NCI-H748 treated with DMSO at 0.1 percent for 48 hours (cell line): ENCODE measurements at regions not wholly inside any gene's neighbourhood (a gene's known extent, or its start where the extent isn't known, plus 50 kb on each side); places are given as distances from the start of the nearest gene placed in this dataset.
"Not testable (repeated sequence)": the region's sequence is repeated elsewhere in the genome, so short reads cannot be mapped to it uniquely, and the experiment has no call there.

Experiments
- DNase-seq: peaks from one replicate; lab custom pipeline; 2025; lab: John Stamatoyannopoulos, UW

DNA sequence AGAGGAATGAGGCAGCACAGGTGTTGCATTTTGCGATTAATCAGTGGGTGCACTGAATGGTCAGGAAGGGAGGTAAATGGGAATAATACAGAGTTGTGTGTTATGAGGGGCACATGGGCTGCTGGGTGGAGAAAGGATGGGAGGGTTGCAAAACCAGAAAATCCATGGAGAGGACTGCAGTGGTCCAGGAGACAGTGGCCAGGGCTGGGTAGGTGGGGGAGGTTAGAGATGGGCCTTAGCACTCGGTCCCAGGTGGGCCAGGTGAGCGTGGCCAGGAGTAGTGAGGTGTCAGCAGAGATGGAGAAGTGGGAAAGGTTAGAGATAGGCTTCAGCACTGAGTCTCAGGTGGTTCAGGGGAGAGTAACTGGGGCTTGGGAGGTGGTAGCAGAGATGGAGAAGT lies 399.1 kb upstream of the LARGE1 start:
- DNase-seq = no peak

DNA sequence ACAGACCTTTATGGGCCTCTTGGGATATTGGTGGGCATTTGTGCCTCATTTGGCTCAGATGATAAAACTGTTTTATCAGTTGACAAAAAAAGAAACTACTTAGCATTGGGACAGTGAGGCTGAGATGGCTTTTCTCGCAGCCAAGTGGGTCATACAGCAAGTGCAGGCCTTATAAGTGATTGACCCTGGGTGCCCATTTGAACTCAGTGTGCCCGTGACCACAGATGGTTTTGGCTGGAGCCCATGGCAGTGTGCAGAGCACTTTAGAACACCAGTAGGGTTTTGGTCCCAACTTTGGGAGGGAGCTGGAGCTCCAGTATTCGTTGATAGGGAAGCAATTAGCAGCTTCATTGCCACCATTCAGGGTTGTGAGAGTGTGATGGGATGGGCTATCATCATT lies 404.5 kb upstream of the LARGE1 start:
- DNase-seq = no peak

DNA sequence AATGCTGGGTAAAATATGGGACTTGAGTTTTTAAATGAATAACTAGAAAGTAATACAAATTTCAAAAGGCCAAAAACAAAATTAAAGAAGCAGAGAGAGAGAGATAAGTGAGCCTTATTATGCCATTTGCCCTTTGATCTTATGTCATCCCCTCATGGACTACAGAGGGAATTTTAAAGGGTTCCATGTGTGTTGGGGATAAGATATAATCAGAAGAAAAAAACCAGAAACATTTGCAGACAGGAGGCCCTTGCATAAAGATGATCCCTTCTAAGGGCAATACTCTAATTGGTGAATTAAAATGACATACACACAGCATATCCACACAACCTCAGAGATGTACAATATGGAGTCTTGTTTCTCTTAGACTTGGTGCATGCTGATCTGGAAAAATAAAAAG lies 406.6 kb upstream of the LARGE1 start:
- no peak for DNase-seq

DNA sequence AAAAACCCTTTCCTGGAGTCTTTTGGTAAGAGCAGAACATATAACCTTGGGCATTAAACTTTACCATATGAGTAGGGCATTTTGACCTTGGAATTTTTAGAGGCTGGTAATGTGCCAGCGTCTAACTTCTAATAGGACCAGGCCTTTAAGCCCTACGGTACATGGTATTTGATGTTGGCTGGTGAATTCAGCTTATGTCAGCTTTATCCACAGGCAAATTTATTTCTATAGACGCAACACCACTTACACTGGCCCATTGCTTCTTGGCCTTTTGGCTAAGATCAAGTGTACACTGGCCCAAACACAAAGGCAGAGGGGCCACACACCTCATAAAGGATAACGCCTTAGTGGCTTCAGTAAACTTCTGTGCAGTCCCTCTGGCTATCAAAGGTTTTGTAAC lies 410.2 kb upstream of the LARGE1 start:
- DNase-seq = no peak

DNA sequence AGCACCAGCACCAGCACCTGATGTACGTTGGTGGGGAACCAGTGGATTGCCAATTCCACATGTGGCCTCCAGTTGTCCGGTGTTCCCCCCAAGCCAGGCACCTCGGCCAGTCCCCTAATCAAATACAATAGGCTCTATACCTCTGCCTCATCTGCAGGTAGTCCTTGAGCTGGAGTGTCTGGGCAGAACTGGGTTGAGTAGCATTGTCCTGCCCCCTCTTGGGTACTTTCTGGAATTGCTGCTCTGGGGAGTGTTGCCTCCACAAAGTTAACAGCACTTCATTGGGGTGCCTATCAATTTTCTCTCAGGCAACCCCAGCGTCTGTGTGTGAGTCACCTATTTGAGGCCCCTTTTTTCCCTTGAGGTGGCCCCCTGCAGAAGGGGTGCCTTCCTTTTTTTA lies 413.0 kb upstream of the LARGE1 start:
- DNase-seq = no peak

DNA sequence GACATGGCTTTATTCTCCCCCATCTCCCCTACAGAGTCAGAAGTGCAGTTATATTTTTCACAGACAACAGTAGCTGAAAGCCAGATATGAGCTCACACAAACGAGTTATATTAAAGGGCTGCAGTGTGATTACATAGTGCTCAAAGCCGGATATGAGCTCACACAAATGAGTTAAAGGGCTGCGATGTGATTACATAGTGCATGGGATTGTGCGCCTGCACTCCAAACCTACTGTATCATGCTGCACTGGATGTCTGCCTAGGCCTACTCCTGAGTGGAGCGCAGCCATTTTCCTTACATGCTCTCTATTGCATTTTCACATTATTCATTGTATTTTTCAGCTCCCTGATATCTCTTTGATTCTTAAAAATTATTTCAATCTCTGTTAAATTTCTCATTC lies 414.6 kb upstream of the LARGE1 start:
- no peak for DNase-seq

DNA sequence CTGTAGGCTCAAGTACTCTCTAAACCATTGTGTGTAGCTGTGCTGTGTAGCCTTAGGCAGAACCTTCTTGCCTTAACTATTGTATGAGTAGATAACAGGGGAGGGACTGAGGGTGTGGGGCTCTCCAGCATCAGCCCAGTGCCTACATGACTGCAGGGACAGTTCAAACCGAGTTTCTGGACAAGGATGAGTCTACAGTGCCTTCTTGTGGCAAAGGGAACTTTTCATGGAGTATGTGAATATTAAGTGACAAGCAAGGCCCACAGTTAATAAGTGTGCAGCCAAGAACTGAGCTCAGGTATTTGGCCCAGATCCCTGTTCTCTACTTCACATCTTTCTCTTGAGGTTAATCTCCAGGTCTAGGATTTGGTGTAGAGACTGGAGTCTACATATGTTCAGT lies 424.4 kb upstream of the LARGE1 start:
- DNase-seq = no peak

DNA sequence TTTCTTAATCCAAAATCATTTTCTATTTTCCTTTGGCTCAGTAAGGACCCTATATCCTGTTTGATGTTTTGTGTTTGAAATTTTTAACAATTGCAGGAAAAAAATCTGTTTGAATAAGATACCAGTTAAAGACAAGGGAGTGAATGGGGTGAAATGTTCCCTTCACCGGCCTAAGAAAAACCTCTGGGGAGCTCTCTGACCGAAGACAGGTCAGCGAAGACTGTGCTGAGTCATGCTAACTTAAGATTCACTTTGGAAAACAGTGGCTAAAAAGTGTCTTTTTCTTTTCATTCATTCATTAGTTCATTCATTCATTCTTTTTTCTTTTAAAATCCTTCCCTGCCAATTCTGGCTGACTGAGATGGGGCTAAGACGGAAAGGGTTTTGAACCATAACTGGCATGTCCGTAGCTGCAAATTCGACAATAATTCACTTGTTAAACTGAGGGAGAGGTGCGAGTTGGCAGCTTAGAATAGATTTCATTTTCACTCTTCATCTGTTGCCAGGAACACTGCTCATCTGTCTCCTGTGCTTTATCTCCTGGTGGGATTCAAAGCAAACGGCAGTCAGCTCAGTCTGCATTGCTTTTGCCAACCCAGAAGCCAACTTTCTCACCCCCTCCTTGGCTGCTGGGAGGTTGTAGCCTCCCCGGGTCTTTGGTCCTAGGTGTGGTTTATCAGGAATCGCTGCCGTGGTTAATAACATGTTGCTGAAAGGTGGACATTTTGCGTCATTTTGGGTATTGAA lies 434.0 kb upstream of the LARGE1 start:
- no peak for DNase-seq

DNA sequence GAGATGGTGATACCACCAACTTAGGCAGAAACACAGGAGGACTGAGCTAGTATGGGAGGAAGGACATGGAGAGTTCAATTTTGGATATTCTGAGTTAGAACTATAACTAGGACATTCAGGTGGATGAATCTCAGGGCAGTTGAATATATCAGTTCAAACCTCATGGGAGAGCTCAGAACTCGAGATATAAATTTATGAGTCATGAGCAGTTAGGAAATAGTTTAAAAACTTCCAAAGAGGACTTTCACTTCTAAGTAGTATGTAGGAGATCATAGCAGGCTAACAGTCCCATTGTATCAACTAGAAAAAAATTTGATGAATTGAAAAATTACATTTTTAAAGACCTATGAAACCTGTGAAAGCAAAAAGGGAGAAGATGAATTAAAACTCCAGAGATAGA lies 436.2 kb upstream of the LARGE1 start:
- no peak for DNase-seq

DNA sequence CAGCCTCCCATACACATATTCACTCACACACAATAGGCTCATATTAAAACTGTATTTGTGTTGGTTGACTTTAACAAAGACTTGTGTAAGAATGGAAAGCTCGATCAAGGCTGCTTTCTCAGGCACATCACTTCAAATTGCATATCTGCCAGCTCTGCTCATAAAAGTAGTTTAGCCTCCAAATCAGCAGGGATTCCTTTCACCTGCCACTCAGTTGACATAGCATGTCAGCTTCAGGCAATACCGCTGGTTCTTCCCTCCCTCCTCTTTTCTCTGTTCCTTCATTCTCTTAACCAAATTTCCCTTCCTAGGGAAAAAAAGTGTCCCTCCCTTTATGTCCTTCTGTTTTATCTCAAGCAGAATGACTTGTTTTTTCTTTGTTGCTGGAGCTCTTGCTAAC lies 450.4 kb upstream of the LARGE1 start:
- no peak for DNase-seq

DNA sequence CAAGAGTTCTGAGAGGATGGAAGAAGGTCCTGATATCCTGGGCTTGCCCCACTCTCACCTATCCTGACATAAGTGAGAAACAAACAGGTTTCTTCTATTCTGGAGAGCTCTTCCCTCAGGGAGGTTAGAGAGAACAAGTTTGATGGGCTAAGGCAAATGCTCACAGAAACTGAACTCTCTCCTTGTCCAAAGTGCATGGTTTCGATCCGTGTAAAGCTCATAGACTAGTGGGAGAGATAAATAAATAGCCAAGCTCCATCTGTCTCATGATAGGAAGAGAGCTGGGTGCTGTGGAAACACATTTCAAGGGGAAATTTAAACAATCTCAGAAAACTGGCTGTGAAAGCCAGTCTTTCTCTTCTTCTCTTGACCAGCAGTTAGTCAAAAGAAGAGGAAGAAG lies 459.5 kb upstream of the LARGE1 start:
- no peak for DNase-seq

DNA sequence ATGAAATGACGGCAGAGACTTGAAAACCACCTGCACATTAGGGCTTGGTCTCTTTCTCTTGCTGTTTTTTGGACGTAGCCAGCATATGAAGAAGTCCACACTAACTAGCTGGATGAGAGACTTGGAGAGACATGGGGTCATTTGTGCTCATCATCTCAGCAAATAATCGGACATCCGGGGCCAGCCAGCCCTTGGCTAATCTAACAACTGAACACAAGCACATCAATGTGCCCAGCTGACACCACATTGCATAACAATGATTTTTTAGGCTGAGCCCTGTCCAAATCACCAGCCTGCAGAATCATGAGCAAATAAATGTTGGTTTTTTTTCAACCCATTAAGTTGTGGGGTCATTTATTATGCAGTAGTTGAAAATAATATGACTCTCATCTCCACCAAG lies 460.3 kb upstream of the LARGE1 start:
- no peak for DNase-seq

DNA sequence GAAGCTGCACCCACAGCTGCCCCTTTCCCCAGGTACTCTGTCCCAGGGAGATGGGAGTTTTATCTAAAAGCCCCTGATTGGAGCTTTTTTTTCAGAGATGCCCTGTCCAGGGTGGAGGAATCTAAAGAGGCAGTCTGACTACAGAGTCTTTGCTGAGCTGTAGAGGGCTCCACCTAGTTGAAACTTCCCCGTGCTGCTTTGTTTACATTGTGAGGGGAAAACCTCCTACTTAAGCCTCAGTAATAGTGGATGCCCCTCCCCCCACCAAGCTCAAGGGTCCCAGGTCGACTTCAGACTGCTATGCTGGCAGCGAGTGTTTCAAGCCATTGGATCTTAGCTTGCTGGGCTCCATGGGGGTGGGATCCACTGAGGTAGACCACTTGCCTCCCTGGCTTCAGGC lies 470.1 kb upstream of the LARGE1 start:
- DNase-seq = no peak

DNA sequence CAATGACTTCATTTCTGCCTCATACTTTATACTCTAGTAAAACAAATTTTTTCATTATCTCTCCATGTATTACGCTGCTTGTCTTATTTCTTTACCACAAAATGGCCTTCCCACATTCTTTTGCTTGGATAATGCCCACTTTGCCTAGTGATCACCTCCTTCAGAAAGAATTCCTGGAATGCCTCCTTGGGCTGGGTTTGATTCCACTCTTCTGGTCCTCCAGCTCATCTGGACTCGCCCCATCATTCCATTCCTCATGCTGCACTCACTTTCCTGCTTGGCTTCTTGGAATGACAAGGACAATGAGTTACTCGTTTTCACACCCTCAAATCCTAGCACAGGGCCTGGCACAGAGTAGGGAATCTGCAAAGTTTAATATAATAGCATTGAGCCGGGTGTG lies 475.1 kb upstream of the LARGE1 start:
- no peak for DNase-seq

DNA sequence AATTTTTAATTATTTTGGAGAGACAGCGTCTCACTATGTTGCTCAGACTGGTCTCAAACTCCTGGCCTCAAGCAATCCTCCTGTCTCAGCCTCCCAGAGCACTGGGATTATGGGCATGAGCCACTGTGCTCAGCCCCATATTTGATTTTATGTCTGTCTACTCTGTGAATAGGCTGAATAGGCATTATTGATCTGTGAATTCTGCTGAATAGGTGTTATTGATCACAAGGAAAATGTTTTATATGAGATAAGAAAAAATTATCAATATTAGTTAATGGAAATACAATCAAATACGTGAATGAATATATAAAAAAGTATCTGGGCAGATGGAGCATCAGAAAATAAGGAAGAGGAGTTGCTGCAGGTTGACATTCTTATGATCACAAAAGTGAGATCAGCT lies 483.4 kb upstream of the LARGE1 start:
- DNase-seq = no peak

DNA sequence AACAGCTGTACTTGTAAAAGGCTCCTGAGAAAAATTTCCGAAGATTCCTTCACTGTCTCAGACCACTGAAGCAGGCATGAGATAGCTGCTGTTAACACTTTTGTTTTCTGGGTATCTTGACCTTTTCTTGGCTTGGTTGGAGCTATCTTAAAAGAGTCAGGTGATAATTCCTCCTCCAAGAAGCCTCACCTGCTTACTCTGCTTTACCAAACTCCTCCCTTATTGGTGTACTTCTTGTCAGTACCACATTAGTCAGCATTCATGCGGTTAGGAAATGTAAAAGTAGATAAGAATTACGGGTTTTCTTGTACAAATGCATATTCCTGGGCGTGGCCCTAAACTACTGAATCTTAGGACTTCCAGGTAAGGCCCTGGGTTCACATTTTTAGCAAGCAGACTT lies 489.8 kb upstream of the LARGE1 start:
- no peak for DNase-seq

DNA sequence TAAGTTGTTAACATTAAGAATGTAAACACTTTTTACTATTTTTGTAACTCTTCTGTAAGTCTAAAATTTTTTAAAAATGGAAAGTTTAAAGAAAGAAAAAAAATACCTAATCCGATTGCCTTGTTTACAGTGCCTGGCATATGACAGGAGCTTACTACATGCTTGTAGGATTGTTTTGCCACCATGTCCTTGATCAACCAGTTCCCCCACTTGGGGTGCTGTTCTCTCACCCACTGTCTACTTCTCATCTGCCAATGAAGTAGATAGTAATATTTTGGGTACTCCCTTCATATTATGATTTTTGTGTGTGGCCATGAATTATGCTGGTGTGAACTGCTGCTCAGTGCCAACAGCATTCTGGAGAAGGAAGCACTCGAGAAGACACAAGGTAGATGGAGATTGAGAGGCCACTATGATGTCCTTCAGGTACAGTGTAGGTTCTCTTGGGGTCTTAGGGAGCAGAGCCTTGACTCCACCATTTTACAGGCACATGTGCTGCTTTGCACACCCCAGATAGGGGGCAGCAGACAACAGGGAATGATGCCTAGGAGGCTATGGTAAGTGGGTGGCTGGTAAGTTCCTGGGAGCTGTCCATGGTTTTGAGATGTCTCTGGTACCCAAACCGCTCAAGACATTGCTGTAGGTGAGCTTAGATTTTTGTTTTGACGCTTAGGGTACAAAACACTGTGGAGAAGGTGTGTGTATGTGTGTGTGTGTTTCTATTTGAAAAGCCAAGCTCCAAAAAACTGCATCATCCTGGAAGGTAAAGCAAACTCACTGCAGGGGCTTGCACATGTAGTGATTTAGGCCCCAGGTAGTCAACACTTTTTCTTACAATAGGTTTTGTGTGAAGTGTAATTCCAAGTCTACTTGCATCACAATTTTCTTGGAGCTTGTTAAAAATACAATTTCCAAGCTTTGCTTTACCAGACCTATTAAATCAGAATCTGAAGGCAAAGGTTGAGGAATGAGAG lies 494.5 kb upstream of the LARGE1 start:
- no peak for DNase-seq

DNA sequence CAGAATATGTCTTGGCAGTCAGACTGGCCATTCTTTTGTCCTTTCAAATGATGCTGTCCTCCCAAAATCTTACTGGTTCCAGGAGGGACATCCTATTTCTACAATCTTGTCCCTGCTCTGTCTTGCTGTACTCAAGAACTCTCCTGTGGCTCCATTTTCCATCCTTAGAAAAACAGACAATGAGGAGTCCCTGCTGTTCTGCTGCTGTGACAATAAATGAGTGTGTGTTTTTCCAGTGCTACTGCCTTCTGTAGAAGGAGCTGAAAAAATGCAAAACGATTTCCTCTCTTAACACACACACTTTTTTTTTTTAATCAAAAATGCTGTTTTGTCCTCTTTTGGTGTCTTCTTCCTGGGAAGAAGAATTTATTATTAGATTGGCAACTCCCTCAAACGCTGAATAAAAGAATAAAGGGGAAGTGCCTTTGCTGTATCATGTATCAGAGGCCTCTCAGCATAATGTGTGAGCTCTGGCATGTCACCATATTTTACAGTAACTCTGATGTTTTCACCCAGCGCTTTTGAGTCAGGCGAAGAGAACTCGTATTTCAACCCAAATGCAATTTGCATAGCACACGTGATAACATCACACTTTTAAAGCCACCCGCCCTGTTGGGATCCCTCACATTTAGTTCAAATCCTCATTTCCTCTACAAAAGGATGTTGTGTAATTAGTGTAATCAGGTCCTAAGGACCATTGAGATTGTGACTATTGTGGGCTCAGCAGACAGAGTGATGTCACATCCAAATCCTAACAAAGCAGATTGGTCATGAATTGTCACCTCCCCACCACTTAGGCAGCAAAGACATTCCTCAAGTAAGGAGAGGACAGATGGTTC lies 496.0 kb upstream of the LARGE1 start:
- DNase-seq = no peak

DNA sequence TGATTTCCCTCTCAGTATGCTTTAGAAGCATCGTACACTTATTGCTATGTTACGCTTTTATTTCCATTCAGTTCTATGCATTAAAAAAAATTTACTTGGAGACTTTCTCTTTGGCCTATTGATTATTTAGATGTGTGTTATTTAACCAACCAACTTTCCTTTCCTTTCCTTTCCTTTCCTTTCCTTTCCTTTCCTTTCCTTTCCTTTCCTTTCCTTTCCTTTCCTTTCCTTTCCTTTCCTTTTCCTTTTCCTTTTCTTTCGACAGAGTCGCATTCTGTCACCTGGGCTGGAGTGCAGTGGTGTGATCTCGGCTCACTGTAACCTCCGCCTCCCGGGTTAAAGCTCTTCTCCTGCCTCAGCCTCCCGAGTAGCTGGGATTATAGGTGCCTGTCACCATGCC lies 502.7 kb upstream of the LARGE1 start:
- not testable (repeated sequence) for DNase-seq

DNA sequence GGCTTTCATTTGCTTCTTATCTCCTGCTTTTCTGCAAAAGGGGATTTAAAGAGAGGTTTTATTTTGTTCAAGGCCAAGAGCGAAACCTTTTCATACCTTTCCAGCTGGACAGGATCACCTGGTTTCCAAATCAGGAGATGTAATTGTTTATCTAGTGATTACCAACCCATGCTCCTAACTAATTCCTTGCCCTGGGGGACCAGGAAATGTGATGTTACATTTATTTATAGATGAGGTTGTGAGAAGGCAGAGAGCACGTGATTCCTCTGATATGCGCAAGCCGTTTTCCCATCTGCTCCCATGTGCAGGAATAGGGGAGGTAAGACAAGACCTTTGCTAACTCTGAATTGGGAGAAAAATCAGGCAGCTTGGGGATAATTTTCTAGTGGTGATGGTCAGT lies 507.2 kb upstream of the LARGE1 start:
- no peak for DNase-seq

DNA sequence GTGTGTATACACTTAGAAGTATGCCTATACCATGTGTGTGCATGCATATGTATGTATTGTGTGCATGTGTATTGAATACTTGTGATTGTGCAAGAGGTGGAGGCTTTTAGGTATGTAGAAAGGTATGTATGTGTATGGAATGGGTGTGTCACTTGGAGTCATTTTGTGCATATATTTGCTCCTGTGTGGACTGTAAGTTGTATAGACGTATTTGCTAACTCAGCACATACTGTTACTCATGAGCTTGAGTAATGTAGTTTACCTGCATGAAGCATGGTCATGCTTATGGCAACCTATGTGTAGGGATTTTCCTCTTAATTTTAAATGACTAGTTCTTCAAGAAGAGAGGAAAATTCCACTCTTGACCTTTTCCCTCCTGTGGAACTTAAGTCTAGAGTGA lies 507.6 kb upstream of the LARGE1 start:
- DNase-seq = no peak

DNA sequence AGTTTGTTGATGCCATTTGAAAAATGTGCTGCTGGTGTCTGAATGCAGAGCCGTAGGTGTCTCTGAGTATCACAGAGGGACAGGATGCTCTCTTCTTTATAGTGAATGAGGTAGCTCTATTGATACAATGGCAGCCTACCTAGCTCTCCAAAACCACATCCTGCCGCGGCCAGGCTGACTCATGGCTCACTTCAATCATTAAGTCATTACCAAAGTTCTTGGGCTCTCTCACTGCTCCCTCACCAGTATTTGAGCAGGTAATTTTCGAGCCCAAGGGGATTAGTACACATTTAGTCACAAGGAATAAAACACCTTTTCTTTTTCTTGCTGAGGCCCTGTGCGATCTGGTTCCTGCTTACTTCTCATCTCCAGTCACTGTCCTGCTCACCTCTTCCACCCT lies 509.0 kb upstream of the LARGE1 start:
- DNase-seq = no peak

DNA sequence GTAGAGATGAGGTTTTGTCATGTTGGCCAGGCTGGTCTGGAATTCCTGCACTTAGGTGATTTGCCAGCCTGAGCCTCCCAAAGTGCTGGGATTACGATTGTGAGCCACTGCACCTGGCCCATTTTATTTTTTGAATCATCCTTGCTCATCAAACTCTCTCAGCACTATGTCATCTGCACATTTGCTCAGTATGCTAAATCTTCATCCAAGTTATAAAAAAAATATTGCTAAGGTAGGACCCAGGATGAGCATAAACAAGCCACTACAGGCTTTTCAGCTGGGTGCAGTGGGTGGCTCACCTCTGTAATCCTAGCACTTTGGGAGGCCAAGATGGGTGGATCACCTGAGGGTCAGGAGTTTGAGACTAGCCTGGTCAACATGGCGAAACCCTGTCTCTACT lies 510.1 kb upstream of the LARGE1 start:
- no peak for DNase-seq
